ENCODE measurements at regions not wholly inside any gene's neighbourhood (a gene's known extent, or its start where the extent isn't known, plus 50 kb on each side); places are given as distances from the start of the nearest gene placed in this dataset.

- no peak for TF ChIP-seq EZH2phosphoT487 (IDR thresholded peaks at IDR 0.05; ENCODE audit: borderline replicate concordance, low read depth, low read length)
- TF ChIP-seq, protein P1, sequence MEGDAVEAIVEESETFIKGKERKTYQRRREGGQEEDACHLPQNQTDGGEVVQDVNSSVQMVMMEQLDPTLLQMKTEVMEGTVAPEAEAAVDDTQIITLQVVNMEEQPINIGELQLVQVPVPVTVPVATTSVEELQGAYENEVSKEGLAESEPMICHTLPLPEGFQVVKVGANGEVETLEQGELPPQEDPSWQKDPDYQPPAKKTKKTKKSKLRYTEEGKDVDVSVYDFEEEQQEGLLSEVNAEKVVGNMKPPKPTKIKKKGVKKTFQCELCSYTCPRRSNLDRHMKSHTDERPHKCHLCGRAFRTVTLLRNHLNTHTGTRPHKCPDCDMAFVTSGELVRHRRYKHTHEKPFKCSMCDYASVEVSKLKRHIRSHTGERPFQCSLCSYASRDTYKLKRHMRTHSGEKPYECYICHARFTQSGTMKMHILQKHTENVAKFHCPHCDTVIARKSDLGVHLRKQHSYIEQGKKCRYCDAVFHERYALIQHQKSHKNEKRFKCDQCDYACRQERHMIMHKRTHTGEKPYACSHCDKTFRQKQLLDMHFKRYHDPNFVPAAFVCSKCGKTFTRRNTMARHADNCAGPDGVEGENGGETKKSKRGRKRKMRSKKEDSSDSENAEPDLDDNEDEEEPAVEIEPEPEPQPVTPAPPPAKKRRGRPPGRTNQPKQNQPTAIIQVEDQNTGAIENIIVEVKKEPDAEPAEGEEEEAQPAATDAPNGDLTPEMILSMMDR (conservative IDR thresholded peaks at IDR 0.05; ENCODE audit: low read length), result no peak
- no TSS peak for BruUV-seq (replicated peaks)
- Histone ChIP-seq H3K4me3 (ENCODE audit: low read depth, low read length, poor library complexity, severe bottlenecking) (no peak overlapping the region), H3K36me3 (ENCODE audit: insufficient read depth, low read length) (no peaks in the 10 kb centered on the region), H3K9me2 (ENCODE audit: insufficient read depth, low read length) (no peaks in the 10 kb centered on the region), H3K4me1 (ENCODE audit: insufficient read depth, low read length, poor library complexity, severe bottlenecking) (no peaks in the 10 kb centered on the region), H3K79me2 (ENCODE audit: insufficient read depth, low read depth, low read length) (no peaks in the 10 kb centered on the region), H3K9me3 (ENCODE audit: low read length) (no peaks in the 10 kb centered on the region), H3K27ac (ENCODE audit: low read depth, low read length, poor library complexity, severe bottlenecking) (no peak overlapping the region), H4K20me1 (ENCODE audit: insufficient read depth, low read length) (no peaks in the 10 kb centered on the region), H3K4me2 (ENCODE audit: low read length) (no peak overlapping the region), H2AFZ (ENCODE audit: low read length) (no peak overlapping the region)
- CTCF ChIA-PET (ENCODE audit: unreplicated experiment), result no interaction called here
- intact Hi-C loops (cut with micrococcal nuclease; ENCODE audit: unreplicated experiment), result no loop called here
- DNase-seq (ENCODE audit: low spot score), result no peak
- POLR2A ChIA-PET, result no interaction called here
Measured at GRCh38 chr2:210860276-210860675, 303.9 kb downstream of the CPS1 start.

- no peak overlapping the region for H2AFZ ChIP-seq (ENCODE audit: low read length)
- no peaks in the 10 kb centered on the region for H3K36me3 ChIP-seq (ENCODE audit: insufficient read depth, low read length)
- no peaks in the 10 kb centered on the region for H3K79me2 ChIP-seq (ENCODE audit: insufficient read depth, low read depth, low read length)
- BruUV-seq (replicated peaks), result no TSS peak
- CTCF ChIA-PET (ENCODE audit: unreplicated experiment), result no interaction called here
- H3K4me2 ChIP-seq (ENCODE audit: low read length), result no peak overlapping the region
- no peaks in the 10 kb centered on the region for H4K20me1 ChIP-seq (ENCODE audit: insufficient read depth, low read length)
- no peaks in the 10 kb centered on the region for H3K4me1 ChIP-seq (ENCODE audit: insufficient read depth, low read length, poor library complexity, severe bottlenecking)
- no peaks in the 10 kb centered on the region for H3K9me3 ChIP-seq (ENCODE audit: low read length)
- POLR2A ChIA-PET, result no interaction called here
- no peaks in the 10 kb centered on the region for H3K9me2 ChIP-seq (ENCODE audit: insufficient read depth, low read length)
- H3K27ac ChIP-seq (ENCODE audit: low read depth, low read length, poor library complexity, severe bottlenecking), result no peak overlapping the region
- intact Hi-C loops (cut with micrococcal nuclease; ENCODE audit: unreplicated experiment), result no loop called here
- H3K4me3 ChIP-seq (ENCODE audit: low read depth, low read length, poor library complexity, severe bottlenecking), result no peak overlapping the region
- TF ChIP-seq, protein P1 (conservative IDR thresholded peaks at IDR 0.05; ENCODE audit: low read length), result no peak
- no peak for TF ChIP-seq EZH2phosphoT487 (IDR thresholded peaks at IDR 0.05; ENCODE audit: borderline replicate concordance, low read depth, low read length)
- no peak for DNase-seq (ENCODE audit: low spot score)
Measured at GRCh38 chr2:210861038-210861665, 304.8 kb downstream of the CPS1 start.

GRCh38 chr2:210862283-210863065, 306.1 kb downstream of the CPS1 start:
- no peak overlapping the region for H3K4me2 ChIP-seq (ENCODE audit: low read length)

More at GRCh38 chr2:210862283-210863065, 306.1 kb downstream of the CPS1 start:
- H3K9me3 ChIP-seq (ENCODE audit: low read length), result no peaks in the 10 kb centered on the region
- H3K36me3 ChIP-seq (ENCODE audit: insufficient read depth, low read length), result no peaks in the 10 kb centered on the region
- H2AFZ ChIP-seq (ENCODE audit: low read length), result no peak overlapping the region
- no peaks in the 10 kb centered on the region for H3K9me2 ChIP-seq (ENCODE audit: insufficient read depth, low read length)
- no peaks in the 10 kb centered on the region for H3K4me1 ChIP-seq (ENCODE audit: insufficient read depth, low read length, poor library complexity, severe bottlenecking)
- H3K27ac ChIP-seq (ENCODE audit: low read depth, low read length, poor library complexity, severe bottlenecking), result no peak overlapping the region
- no peaks in the 10 kb centered on the region for H3K79me2 ChIP-seq (ENCODE audit: insufficient read depth, low read depth, low read length)
- TF ChIP-seq EZH2phosphoT487 (IDR thresholded peaks at IDR 0.05; ENCODE audit: borderline replicate concordance, low read depth, low read length), result no peak
- TF ChIP-seq, protein P1 (conservative IDR thresholded peaks at IDR 0.05; ENCODE audit: low read length), result no peak
- BruUV-seq (replicated peaks), result no TSS peak
- intact Hi-C loops (cut with micrococcal nuclease; ENCODE audit: unreplicated experiment), result no loop called here
- CTCF ChIA-PET (ENCODE audit: unreplicated experiment), result no interaction called here
- H3K4me3 ChIP-seq (ENCODE audit: low read depth, low read length, poor library complexity, severe bottlenecking), result no peak overlapping the region
- no peak for DNase-seq (ENCODE audit: low spot score)
- no peaks in the 10 kb centered on the region for H4K20me1 ChIP-seq (ENCODE audit: insufficient read depth, low read length)
- POLR2A ChIA-PET, result interaction anchor here (0.6 kb wide), 1 partner anchor 37 kb away, joined by 3 read pairs; no protein-coding TSS in a partner anchor
